GM18951 (cell line): ENCODE measurements at regions not wholly inside any gene's neighbourhood (a gene's known extent, or its start where the extent isn't known, plus 50 kb on each side); places are given as distances from the start of the nearest gene placed in this dataset.

Experiments
- POLR2A ChIP-seq: IDR thresholded peaks from 4 replicates; pipeline ENCODE4 v1.6.1; 2011; ENCODE audit warnings: mild to moderate bottlenecking; ENCODE audit not compliant: insufficient read length, insufficient read depth; ENCODE audit errors: extremely low read depth
- in situ Hi-C: fragments of 300-500 bp; cut with MboI; formaldehyde crosslinking; loops from one replicate; pipeline ENCODE4 v1.12.0; 2022; ENCODE audit warnings: low sequenced_read_pairs, mixed read lengths, inconsistent platforms; ENCODE audit not compliant: unreplicated experiment

DNA sequence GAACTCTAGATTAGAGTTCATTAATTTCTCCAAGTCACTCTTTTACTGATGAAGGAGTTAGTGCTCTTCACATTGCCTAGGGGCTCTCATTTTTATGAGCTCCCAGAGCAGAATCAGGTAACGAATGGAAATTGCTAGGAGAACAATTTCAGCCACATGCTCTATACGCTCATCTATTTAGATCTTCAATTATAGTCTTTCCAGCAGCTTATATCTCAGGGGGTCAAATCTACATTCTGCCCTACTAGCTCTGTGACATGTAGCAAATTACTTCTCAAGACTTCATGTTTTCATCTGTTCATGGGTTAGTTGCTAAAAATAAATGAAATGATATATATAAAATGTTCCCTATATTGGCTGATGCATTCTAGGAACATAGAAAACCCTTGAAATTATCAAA lies 183.6 kb downstream of the PLPP3 start:
- no peak for TF ChIP-seq POLR2A
- in situ Hi-C loops: no loop called here

DNA sequence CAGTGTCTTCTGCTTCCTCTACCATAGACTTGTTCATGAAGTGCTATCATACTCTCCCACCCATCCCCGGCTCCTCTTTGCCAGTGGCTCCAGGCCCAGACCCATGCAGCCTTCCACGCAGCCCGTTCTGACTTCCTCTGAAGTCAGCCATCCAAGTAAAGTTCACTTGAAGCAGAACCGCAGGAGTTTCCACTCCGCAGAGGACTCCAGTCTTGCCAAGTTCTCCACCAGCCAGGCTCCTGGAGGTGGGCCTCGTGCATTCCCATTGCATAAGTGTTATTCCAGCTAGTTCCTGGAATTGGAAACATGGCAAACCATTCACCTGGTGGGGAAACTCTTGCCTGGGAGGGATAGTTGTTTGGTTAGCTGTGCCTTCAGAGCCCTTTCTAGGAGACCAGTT lies 185.1 kb downstream of the PLPP3 start:
- in situ Hi-C loops: no loop called here
- TF ChIP-seq POLR2A: no peak

DNA sequence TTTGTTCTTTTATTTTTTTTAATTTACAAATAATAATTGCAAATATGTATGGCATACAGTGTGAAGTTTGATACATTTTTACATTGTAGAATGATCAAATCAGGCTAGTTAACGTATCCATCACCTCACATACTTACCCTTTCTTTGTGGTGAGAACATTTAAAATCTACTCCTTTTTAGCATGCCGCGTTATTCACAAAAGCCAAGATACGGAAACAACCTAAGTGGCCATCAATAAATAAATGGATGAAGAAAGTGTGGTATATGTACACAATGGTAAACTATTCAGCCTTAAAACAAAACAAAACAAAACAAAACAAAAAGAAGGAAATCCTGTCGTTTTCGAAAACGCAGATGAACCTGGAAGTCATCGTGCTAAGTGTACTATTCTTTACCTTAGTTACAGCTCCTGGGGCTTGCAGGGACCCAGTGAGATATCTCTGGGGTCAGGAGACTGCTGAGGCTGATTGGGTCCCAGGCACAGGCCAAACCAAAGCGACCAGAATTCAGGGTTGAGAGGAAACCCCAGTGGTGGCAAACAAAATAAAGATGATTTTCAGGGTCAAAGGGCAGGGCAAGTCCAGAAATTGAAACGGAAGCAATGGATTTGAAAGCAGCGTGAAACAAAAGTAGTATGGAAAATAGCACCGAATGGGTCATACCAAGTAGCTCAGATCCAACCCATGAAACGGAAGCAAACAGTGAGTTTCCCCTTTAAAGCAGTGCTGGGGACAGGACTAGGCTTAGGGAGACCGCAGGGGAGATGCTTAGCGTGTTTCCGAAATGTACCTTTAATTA lies 188.2 kb downstream of the PLPP3 start:
- in situ Hi-C loops: no loop called here
- TF ChIP-seq POLR2A: no peak

DNA sequence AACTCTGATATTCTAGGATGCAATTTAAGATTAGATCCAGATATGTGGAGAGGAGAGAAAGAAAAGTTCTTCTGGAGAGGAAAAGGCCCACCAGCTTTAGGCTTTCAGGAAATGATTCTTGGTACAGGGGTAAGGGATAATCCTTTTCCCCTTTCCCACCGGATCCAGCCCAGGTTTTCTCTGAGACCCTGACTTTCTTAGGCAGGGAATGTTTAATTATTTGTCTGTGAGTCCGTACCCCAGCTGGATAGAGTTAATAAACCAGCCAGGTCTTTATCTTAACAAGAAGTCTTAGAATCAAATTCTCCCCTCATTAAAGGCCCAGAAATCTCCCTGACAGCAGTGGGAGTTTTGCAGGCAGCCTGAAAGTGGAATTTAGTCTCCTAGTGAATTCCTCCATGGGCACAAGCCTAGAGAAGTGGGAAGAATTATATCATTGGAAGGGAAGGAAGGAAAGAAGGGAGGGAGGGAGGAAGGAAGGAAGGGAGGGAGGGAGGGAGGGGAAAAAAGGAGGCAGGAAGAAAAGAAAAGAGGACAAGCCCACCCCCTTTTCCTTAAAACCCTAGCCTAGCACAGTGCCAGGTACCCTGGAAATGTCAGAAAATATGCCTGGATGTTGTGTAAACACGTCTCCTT lies 189.0 kb downstream of the PLPP3 start:
- in situ Hi-C loops: no loop called here
- no peak for TF ChIP-seq POLR2A

DNA sequence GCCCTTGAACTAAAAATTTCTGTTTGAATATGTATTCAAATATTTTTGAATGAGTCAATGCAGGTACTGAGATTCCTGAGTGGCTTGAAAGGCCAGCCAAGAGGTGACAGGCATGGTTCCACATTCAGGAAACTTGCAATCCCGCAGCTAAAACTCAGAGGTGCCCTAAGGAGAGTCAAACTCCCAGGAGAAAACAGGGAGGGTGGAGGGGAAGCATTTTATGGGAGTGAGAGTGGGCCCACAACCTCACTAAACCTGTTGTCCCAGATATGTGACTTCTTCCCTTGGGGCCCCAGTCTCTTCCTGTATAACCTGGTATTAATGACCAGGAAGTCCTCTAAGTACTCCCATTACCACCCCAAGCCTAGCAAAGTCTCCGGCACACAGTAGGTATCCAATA lies 189.6 kb downstream of the PLPP3 start:
- TF ChIP-seq POLR2A: no peak
- in situ Hi-C loops: no loop called here

DNA sequence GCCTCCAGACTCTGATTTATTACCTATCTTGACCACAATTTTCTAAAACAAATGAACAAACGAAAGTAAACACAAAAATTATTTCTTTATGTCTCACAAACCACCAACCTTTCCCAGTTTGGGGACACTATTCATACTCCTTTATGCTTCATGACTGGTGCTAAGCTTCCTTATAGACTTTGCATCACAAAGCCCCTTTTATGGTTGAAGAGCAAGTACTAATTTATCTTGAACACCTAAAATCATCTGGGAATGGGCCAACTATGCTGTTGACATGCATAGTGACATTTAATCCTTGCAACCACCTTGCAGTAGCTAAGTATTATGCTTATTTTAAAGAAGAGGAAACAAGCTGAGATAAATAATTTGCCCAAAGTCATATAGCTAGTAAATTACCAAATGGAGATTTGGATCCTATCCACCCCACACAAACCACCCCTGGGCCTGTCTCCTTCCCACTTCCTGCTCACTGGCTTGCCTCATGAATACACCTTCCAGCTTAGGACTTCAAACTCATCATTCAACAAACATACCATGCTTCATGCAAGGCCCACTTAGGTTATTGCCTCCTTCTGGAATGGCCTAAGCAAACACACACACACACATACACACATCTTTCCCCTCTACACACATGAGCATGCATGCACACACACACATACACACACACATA lies 192.2 kb downstream of the PLPP3 start:
- in situ Hi-C loops: no loop called here
- no peak for TF ChIP-seq POLR2A

DNA sequence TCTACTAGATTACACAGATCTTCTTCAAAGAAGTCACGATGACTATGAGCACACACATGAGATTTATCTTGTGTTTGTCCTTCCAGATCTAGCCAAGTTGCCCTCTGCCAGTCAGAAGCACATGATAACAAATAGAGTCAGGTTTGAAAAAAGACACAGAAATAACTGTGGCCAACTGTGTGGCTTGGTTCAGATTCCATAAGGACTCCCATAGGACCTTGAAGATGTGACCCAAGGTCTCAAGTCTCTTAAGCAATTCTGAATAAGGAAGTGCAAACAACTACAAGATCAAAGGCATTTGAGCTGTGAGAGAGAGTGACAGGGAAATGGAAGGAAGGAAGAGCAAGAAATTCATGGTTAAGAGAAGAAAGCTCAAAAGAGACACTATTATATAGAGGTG lies 194.0 kb downstream of the PLPP3 start:
- in situ Hi-C loops: no loop called here
- TF ChIP-seq POLR2A: no peak

DNA sequence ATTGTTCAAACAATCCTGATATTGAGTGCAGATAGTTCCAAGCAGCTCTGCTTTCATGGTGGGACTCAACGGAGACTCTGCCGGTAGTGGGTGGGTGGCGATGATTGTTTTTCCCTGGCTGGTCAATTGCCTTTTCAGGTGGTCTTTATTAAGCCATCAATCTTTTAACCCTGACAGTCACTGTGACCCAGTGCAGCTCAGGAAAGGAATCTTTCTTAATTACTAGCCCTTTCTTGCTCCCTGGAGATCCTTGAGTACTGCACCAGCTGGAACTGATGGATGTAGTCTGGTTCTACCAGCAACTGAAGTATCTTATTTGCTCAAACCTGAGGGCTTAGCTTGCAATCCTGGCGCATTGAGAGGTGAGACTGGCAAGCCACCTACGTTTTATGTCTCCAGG lies 196.4 kb downstream of the PLPP3 start:
- in situ Hi-C loops: no loop called here
- TF ChIP-seq POLR2A: no peak

DNA sequence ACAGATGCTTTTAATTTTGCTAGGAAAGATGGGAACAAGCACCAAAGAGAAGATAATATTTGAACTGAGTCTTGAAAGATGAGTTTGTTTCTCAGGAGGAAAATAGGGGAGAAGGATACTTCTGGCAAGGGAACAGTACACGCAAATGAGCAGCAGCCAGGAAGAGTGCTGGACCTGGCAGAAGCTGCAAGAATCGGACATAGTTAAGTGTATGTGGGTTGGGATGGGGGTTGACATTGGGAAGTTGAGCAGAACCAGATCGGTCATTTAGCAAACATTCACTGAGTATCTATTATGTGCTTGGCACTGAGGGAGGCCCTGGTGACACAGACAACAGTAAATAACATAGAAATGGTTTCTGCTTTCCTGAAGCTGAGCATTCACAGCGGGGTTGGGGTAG lies 198.8 kb downstream of the PLPP3 start:
- no peak for TF ChIP-seq POLR2A

DNA sequence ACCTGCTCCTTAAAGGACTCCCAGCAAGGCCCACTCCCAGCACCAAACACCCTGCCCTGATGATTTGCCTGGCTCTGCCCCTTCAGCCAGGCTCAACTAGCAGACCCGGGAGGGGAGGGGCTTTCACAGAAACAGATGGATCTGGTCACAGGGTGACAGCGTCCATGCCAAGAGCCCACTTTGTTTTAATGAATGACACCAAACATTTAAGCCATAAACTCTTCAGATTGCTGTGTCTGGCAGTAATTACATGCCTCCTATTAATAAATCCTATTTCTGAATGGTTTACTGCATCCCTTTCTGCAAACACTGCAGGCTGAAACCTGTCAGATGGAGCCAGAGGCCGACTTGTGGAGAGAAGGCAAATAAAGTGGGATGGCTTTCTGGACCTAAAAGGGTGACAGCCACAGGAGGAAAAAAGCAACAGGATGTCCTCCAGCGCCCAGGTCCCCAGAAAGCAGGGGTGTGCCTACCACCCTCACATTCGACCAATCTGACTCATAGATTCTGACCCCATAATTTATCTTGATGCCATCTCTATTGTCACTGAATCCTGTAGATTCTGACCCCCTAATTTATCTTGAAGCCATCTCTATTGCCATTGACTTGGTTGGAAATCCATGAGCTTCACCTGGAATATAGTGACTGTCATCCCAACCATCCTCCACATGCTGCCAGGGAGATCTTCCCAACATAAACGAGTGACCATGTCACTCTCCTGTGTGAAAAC lies 200.9 kb downstream of the PLPP3 start:
- no peak for TF ChIP-seq POLR2A
- in situ Hi-C loops: no loop called here

More for the DNA sequence above, 198.8 kb downstream of the PLPP3 start:
- in situ Hi-C loops: no loop called here

DNA sequence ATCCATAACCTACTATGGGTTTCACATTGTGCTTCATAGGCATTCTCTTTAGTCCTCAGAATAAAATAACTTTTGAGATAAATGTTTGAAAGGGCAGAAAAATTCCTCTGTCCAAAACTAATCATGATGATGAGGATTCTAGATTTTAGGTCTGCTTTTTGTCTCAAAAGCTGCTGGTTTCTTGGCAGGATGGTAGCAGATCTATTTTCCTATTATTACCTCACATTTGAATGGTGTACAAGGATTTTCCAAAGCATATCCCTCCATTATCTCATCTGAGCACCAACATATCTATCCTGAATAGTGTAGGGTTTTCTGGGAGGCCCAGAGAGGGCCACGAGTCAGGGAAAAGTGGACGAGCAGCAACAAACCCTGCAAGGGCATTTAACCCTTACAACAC lies 201.9 kb downstream of the PLPP3 start:
- no peak for TF ChIP-seq POLR2A
- in situ Hi-C loops: no loop called here

DNA sequence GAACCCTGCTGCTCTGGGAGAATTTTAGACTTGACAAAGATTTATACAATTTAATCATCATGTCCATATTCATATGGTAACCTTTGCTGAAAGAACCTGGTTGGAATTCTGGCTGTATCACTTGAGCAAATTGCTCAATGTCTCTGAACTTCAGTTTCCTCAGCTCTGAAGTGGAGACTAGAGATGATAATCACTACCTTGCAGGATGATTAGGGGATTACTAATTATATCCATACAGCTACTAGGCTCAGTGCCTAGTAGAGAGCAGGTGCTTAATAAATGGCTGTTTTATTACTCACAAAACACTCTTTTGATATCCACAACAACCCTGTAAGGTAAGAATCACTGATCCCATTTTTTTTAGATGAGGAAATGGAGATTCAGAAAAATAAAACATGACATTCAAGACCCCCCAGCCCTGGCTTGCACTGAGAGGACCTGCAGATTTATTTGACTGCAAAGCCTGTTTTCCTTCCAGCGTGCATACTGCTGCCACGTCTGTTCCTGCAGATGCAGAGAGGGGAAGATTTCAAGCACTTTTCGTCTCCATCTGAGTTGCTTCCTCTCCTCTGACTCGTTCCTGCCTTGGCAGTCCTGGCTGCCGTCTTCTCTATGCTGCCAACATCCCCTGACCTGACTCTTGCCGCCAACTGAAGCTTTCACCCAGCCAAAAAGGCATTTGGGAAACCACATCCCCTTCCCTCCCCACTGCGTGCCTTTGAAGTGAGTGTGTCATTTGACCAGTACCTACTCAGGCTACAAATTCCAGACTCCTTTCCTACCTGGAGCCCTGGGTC lies 203.0 kb downstream of the PLPP3 start:
- no peak for TF ChIP-seq POLR2A
- in situ Hi-C loops: no loop called here
